WTC11 (cell line): ENCODE measurements at regions not wholly inside any gene's neighbourhood (a gene's known extent, or its start where the extent isn't known, plus 50 kb on each side); places are given as distances from the start of the nearest gene placed in this dataset.

Experiments
- ATAC-seq: fragments of 200-7000 bp; cut with Tn5 transposase; 2 replicates; pipeline ENCODE4 v1.10.0; 2021; ENCODE audit warnings: mild to moderate bottlenecking, moderate library complexity
- CTCF ChIA-PET: fragments of 300-600 bp; sonication (Branson Sonifier 250); formaldehyde crosslinking; loops from one replicate; lab custom pipeline; 2021; ENCODE audit warnings: antibody characterized with exemption; lab: Charles Lee
- POLR2A ChIA-PET: fragments of 350-600 bp; sonication (Branson Sonifier 250); formaldehyde crosslinking; loops from one replicate; lab custom pipeline; 2021; ENCODE audit warnings: antibody characterized with exemption; lab: Charles Lee
- DNase-seq: peaks from one replicate; pipeline ENCODE4 v3.0.0; 2021; ENCODE audit warnings: low spot score
- H3K27ac Mint-ChIP-seq: 2 replicates; pipeline ENCODE4 v1.8.0; 2021; ENCODE audit warnings: mixed read lengths
- H3K27me3 Mint-ChIP-seq: 2 replicates; pipeline ENCODE4 v1.8.0; 2021; ENCODE audit warnings: low read depth, mild to moderate bottlenecking, moderate library complexity, mixed read lengths
- H3K36me3 Mint-ChIP-seq: 2 replicates; pipeline ENCODE4 v1.8.0; 2021; ENCODE audit warnings: mixed read lengths
- H3K4me1 Mint-ChIP-seq: 2 replicates; pipeline ENCODE4 v1.8.0; 2022; ENCODE audit warnings: mixed read lengths
- H3K4me3 Mint-ChIP-seq: 2 replicates; pipeline ENCODE4 v1.8.0; 2021; ENCODE audit warnings: mild to moderate bottlenecking, moderate library complexity, mixed read lengths
- H3K9me3 Mint-ChIP-seq: 2 replicates; pipeline ENCODE4 v1.8.0; 2021; ENCODE audit warnings: mixed read lengths
- CTCF ChIP-seq: fragments of 200-600 bp; IDR thresholded peaks from 2 replicates; pipeline ENCODE4 v1.8.0; 2022; ENCODE audit warnings: antibody characterized with exemption
- E2F4 ChIP-seq: sonication (generic); formaldehyde crosslinking; IDR thresholded peaks from 2 replicates; pipeline ENCODE4 v1.8.1; 2022; ENCODE audit warnings: low read depth, mild to moderate bottlenecking, moderate library complexity, missing genetic modification reagents, borderline replicate concordance
- E2F5 ChIP-seq: sonication (generic); formaldehyde crosslinking; IDR thresholded peaks from 2 replicates; pipeline ENCODE4 v1.8.1; 2022; ENCODE audit warnings: mild to moderate bottlenecking, moderate library complexity, missing genetic modification reagents
- ELF4 ChIP-seq: sonication (generic); formaldehyde crosslinking; IDR thresholded peaks from 2 replicates; pipeline ENCODE4 v1.8.1; 2022; ENCODE audit warnings: low read depth, mild to moderate bottlenecking, moderate library complexity, missing genetic modification reagents
- EMX1 ChIP-seq: fragments of 250-450 bp; sonication (Bioruptor Pico); IDR thresholded peaks from 2 replicates; pipeline ENCODE4 v1.8.0; 2021; ENCODE audit warnings: mild to moderate bottlenecking
- ESRRA ChIP-seq: sonication (generic); formaldehyde crosslinking; IDR thresholded peaks from 2 replicates; pipeline ENCODE4 v1.8.1; 2022; ENCODE audit warnings: mild to moderate bottlenecking, missing genetic modification reagents, borderline replicate concordance
- FOXJ3 ChIP-seq: sonication (generic); formaldehyde crosslinking; IDR thresholded peaks from 2 replicates; pipeline ENCODE4 v1.9.0; 2021; ENCODE audit warnings: missing genetic modification reagents, mild to moderate bottlenecking, borderline replicate concordance
- FOXK1 ChIP-seq: sonication (generic); formaldehyde crosslinking; IDR thresholded peaks from 2 replicates; pipeline ENCODE4 v1.8.0; 2022; ENCODE audit warnings: mild to moderate bottlenecking, moderate library complexity, missing genetic modification reagents
- FOXP1 ChIP-seq: sonication (generic); formaldehyde crosslinking; IDR thresholded peaks from 2 replicates; pipeline ENCODE4 v1.8.0; 2022; ENCODE audit warnings: missing genetic modification reagents, mild to moderate bottlenecking, moderate library complexity, borderline replicate concordance
- FOXP4 ChIP-seq: sonication (generic); formaldehyde crosslinking; IDR thresholded peaks from 2 replicates; pipeline ENCODE4 v1.8.0; 2022; ENCODE audit warnings: mild to moderate bottlenecking, missing genetic modification reagents
- GABPB1 ChIP-seq: sonication (generic); formaldehyde crosslinking; IDR thresholded peaks from 2 replicates; pipeline ENCODE4 v1.8.1; 2023; ENCODE audit warnings: mild to moderate bottlenecking, missing genetic modification reagents
- HMGA2 ChIP-seq: fragments of 250-450 bp; sonication (Bioruptor Pico); IDR thresholded peaks from 2 replicates; pipeline ENCODE4 v1.4.0; 2021; ENCODE audit warnings: mild to moderate bottlenecking, moderate library complexity
- MXD4 ChIP-seq: fragments of 250-450 bp; sonication (Bioruptor Pico); IDR thresholded peaks from 2 replicates; pipeline ENCODE4 v1.8.0; 2021; ENCODE audit warnings: mild to moderate bottlenecking, moderate library complexity, borderline replicate concordance
- NFATC4 ChIP-seq: fragments of 250-450 bp; sonication (Bioruptor Pico); IDR thresholded peaks from 2 replicates; pipeline ENCODE4 v1.9.0; 2021; ENCODE audit warnings: mild to moderate bottlenecking
- PRRX2 ChIP-seq: fragments of 250-450 bp; sonication (Bioruptor Pico); IDR thresholded peaks from 2 replicates; pipeline ENCODE4 v1.8.0; 2021; ENCODE audit warnings: mild to moderate bottlenecking
- TEAD1 ChIP-seq: sonication (generic); formaldehyde crosslinking; IDR thresholded peaks from 2 replicates; pipeline ENCODE4 v1.8.0; 2022; ENCODE audit warnings: mild to moderate bottlenecking, missing genetic modification reagents
- ZBTB21 ChIP-seq: sonication (generic); formaldehyde crosslinking; IDR thresholded peaks from 2 replicates; pipeline ENCODE4 v1.8.1; 2023; ENCODE audit warnings: mild to moderate bottlenecking, missing genetic modification reagents, borderline replicate concordance
- ZNF219 ChIP-seq: sonication (generic); formaldehyde crosslinking; IDR thresholded peaks from 2 replicates; pipeline ENCODE4 v1.8.0; 2023; ENCODE audit warnings: missing genetic modification reagents, mild to moderate bottlenecking, borderline replicate concordance
- ZNF512 ChIP-seq: sonication (generic); formaldehyde crosslinking; IDR thresholded peaks from 2 replicates; pipeline ENCODE4 v1.8.1; 2022; ENCODE audit warnings: missing genetic modification reagents, borderline replicate concordance
- ZNF671 ChIP-seq: fragments of 250-450 bp; sonication (Bioruptor Pico); IDR thresholded peaks from 2 replicates; pipeline ENCODE4 v1.8.0; 2021; ENCODE audit warnings: mild to moderate bottlenecking

GRCh38 chr7:4626318-4626845 lies 55.7 kb upstream of the FOXK1 start:
- H3K27me3 Mint-ChIP-seq: peaks cover 71% of the 10 kb centered on the region
- ChIA-PET CTCF (no interaction called here), POLR2A (no interaction called here)
- H3K9me3 Mint-ChIP-seq: peaks cover 23% of the 10 kb centered on the region
- H3K36me3 Mint-ChIP-seq: peaks cover 9% of the 10 kb centered on the region
- no peak for TF ChIP-seq HMGA2 (CRISPR knock-in tag)
- TF ChIP-seq E2F5 (CRISPR knock-in tag): no peak
- no peak for TF ChIP-seq MXD4 (CRISPR knock-in tag)
- no peak for TF ChIP-seq FOXJ3 (CRISPR knock-in tag)
- no peak for TF ChIP-seq PRRX2
- TF ChIP-seq GABPB1 (CRISPR knock-in tag): no peak
- no peak for TF ChIP-seq FOXK1
- TF ChIP-seq E2F4 (CRISPR knock-in tag): no peak
- TF ChIP-seq ELF4 (CRISPR knock-in tag): no peak
- TF ChIP-seq ESRRA (CRISPR knock-in tag): no peak
- TF ChIP-seq FOXP1 (CRISPR knock-in tag): no peak
- TF ChIP-seq ZNF219 (CRISPR knock-in tag): no peak
- TF ChIP-seq NFATC4 (CRISPR knock-in tag): no peak
- no peak for TF ChIP-seq ZBTB21 (CRISPR knock-in tag)
- no peak for TF ChIP-seq FOXP4 (CRISPR knock-in tag)
- TF ChIP-seq TEAD1 (CRISPR knock-in tag): no peak
- no peak for TF ChIP-seq CTCF
- TF ChIP-seq ZNF671 (CRISPR knock-in tag): no peak
- no peak for TF ChIP-seq ZNF512 (CRISPR knock-in tag)
- TF ChIP-seq EMX1: no peak
- no peak for DNase-seq
- H3K27ac Mint-ChIP-seq: no peak overlapping the region
- peak; percentile 39; the same call in 1 of the 2 replicates for ATAC-seq
- no peak overlapping the region for H3K4me3 Mint-ChIP-seq
- peaks cover 2% of the 10 kb centered on the region for H3K4me1 Mint-ChIP-seq
